ENCODE measurements at regions not wholly inside any gene's neighbourhood (a gene's known extent, or its start where the extent isn't known, plus 50 kb on each side); places are given as distances from the start of the nearest gene placed in this dataset.
A peak's percentile ranks its signal among the peaks of the same experiment; 100 is the strongest.

GRCh38 chr7:46468753-46469356 lies 547.8 kb upstream of the IGFBP3 start:
- DNase-seq (peak; percentile 23), ATAC-seq (ENCODE audit: low read depth) (no peak)
- ChIA-PET POLR2A (no interaction called here), CTCF (no interaction called here)
- no peaks in the 10 kb centered on the region for H3K27me3 ChIP-seq (replicated peaks in 1 of 4; ENCODE audit: control extremely low read depth in 1 of 4, control insufficient read depth in 3 of 4, insufficient read depth in 4 of 4, low read length in 3 of 4)
- peaks cover 8 to 53% (median 22%) of the 10 kb centered on the region in 3 donors for H3K9me3 ChIP-seq (ENCODE audit: control extremely low read depth in 1 of 3, control insufficient read depth in 2 of 3, insufficient read depth in 1 of 3, low read length in 2 of 3)
- Mint-ChIP-seq H3K27me3 (no peaks in the 10 kb centered on the region), H3K4me1 (no peaks in the 10 kb centered on the region), H3K4me3 (no peak overlapping the region), H3K9me3 (ENCODE audit: insufficient read depth) (peaks cover 19% of the 10 kb centered on the region), H3K27ac (no peak overlapping the region)
- TF ChIP-seq EZH2 (IDR thresholded peaks at IDR 0.05; ENCODE audit: borderline replicate concordance, insufficient read depth, low read depth, low read length, poor library complexity, severe bottlenecking) (no peak), CTCF (IDR thresholded peaks at IDR 0.05) (no peak)
- no peak overlapping the region for H3K27ac ChIP-seq (ENCODE audit: low read length in 2 of 2)
- no peaks in the 10 kb centered on the region for H4K20me1 ChIP-seq (ENCODE audit: control insufficient read depth, insufficient read depth, low read length, poor library complexity, severe bottlenecking)
- no peak overlapping the region for H3K4me3 ChIP-seq (ENCODE audit: control extremely low read depth in 1 of 5, extremely low read depth in 1 of 5, insufficient read depth in 1 of 5, low read depth in 2 of 5, low read length in 4 of 5)
- no peak overlapping the region for H2AFZ ChIP-seq (ENCODE audit: insufficient read depth, low read depth, low read length, poor library complexity, severe bottlenecking)
- no peak overlapping the region for H3K4me2 ChIP-seq (replicated peaks; ENCODE audit: low read depth, low read length, poor library complexity, severe bottlenecking)
- no peaks in the 10 kb centered on the region for H3K4me1 ChIP-seq (ENCODE audit: control insufficient read depth in 2 of 2, insufficient read depth in 2 of 2, low read length in 2 of 2)
- intact Hi-C loops (cut with micrococcal nuclease) = no loop called here
- WGBS (ENCODE audit: insufficient coverage) = 69% methylated on average over 5 of the region's 6 CpGs
- H3K36me3 ChIP-seq (replicated peaks in 1 of 2; ENCODE audit: control extremely low read depth in 1 of 2, control insufficient read depth in 1 of 2, extremely low read depth in 1 of 2, insufficient read depth in 2 of 2, low read length in 1 of 2) = no peaks in the 10 kb centered on the region
- no peak overlapping the region for H3K9ac ChIP-seq (ENCODE audit: low read length)
- no peaks in the 10 kb centered on the region for H3K79me2 ChIP-seq (ENCODE audit: control insufficient read depth, insufficient read depth, low read length)

GRCh38 chr7:46463170-46463569 lies 542.1 kb upstream of the IGFBP3 start:
- intact Hi-C loops (cut with micrococcal nuclease) = no loop called here
- no peaks in the 10 kb centered on the region for H4K20me1 ChIP-seq (ENCODE audit: control insufficient read depth, insufficient read depth, low read length, poor library complexity, severe bottlenecking)
- no peaks in the 10 kb centered on the region for H3K79me2 ChIP-seq (ENCODE audit: control insufficient read depth, insufficient read depth, low read length)
- H3K9ac ChIP-seq (ENCODE audit: low read length) = no peak overlapping the region
- peaks cover 6 to 35% (median 10%) of the 10 kb centered on the region in 3 donors for H3K9me3 ChIP-seq (ENCODE audit: control extremely low read depth in 1 of 3, control insufficient read depth in 2 of 3, insufficient read depth in 1 of 3, low read length in 2 of 3)
- DNase-seq (no peak), ATAC-seq (ENCODE audit: low read depth) (no peak)
- no peak overlapping the region for H3K4me3 ChIP-seq (ENCODE audit: control extremely low read depth in 1 of 5, extremely low read depth in 1 of 5, insufficient read depth in 1 of 5, low read depth in 2 of 5, low read length in 4 of 5)
- Mint-ChIP-seq H3K4me3 (no peak overlapping the region), H3K9me3 (ENCODE audit: insufficient read depth) (peaks cover 9% of the 10 kb centered on the region), H3K27ac (no peak overlapping the region), H3K27me3 (no peaks in the 10 kb centered on the region), H3K4me1 (no peaks in the 10 kb centered on the region)
- no peak for TF ChIP-seq EZH2 (IDR thresholded peaks at IDR 0.05; ENCODE audit: borderline replicate concordance, insufficient read depth, low read depth, low read length, poor library complexity, severe bottlenecking)
- no peak overlapping the region for H2AFZ ChIP-seq (ENCODE audit: insufficient read depth, low read depth, low read length, poor library complexity, severe bottlenecking)
- H3K4me2 ChIP-seq (replicated peaks; ENCODE audit: low read depth, low read length, poor library complexity, severe bottlenecking) = no peak overlapping the region
- no peak overlapping the region for H3K27ac ChIP-seq (ENCODE audit: low read length in 2 of 2)
- H3K27me3 ChIP-seq (replicated peaks in 1 of 4; ENCODE audit: control extremely low read depth in 1 of 4, control insufficient read depth in 3 of 4, insufficient read depth in 4 of 4, low read length in 3 of 4) = no peaks in the 10 kb centered on the region
- CTCF ChIA-PET = no interaction called here
- POLR2A ChIA-PET = no interaction called here
- no peaks in the 10 kb centered on the region for H3K4me1 ChIP-seq (ENCODE audit: control insufficient read depth in 2 of 2, insufficient read depth in 2 of 2, low read length in 2 of 2)
- H3K36me3 ChIP-seq (replicated peaks in 1 of 2; ENCODE audit: control extremely low read depth in 1 of 2, control insufficient read depth in 1 of 2, extremely low read depth in 1 of 2, insufficient read depth in 2 of 2, low read length in 1 of 2) = no peaks in the 10 kb centered on the region
